T-helper 1 cell (primary cell): ENCODE measurements at regions not wholly inside any gene's neighbourhood (a gene's known extent, or its start where the extent isn't known, plus 50 kb on each side); places are given as distances from the start of the nearest gene placed in this dataset.
"Not testable (repeated sequence)": the region's sequence is repeated elsewhere in the genome, so short reads cannot be mapped to it uniquely, and the experiment has no call there.

Experiments
- DNase-seq, 5 donors: peaks; one replicate each; pipeline ENCODE4 v3.0.0-alpha.2; 2012 to 2020

DNA sequence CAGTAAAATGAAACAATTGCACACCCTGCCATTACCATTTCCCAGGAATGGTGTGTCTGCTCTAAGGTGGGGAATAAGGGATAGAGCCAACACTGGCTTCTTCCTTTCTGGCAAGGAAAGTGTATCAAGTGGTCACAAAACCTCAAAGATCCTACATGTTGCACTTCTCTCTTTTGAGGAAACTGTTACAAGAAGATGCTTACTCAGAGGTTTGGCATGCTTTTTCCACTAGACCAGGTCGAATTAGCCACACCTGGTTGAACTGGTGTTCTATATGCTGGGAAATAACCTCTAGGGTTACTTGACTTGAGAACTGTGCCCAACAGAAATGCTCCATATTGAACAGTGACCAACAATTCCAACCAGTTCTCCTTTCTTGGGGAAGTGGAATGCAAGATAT lies 102.9 kb downstream of the LRRN1 start:
- no peak for DNase-seq

DNA sequence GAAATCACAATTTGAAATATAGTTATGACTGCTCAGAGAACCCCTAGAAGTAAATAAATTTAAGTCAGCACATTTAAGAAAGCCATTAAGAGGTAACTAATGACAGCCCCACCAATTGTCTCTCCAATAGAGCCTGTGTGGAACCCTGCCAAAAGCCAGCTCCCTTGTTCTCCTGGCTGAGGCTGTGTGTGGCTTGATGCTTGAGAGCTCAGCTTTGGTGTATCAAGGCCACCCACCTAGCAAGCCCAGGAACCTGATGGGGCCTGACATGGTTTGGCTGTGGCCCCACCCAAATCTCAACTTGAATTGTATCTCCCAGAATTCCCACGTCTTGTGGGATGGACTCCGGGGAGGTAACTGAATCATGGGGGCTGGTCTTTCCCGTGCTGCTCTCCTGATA lies 106.9 kb downstream of the LRRN1 start:
- no peak for DNase-seq

DNA sequence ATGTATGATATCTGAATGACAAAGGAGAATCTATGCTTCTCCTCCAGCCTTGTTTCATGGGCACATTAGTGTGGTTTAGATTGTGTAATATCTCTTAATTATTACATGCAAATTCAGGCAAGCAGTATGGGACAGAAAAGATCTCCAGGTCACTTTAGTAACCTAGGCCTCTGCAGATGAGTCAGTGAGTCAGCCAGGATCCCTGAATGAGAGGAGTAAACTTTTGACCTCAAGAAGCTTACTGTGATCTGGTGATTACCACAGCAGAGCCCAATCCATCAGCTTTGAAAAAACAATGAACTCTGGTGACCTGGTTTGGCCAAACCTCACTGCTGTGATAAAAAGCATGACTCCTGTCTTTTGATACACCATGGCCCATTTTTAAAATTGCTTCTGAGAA lies 107.8 kb downstream of the LRRN1 start:
- no peak for DNase-seq

DNA sequence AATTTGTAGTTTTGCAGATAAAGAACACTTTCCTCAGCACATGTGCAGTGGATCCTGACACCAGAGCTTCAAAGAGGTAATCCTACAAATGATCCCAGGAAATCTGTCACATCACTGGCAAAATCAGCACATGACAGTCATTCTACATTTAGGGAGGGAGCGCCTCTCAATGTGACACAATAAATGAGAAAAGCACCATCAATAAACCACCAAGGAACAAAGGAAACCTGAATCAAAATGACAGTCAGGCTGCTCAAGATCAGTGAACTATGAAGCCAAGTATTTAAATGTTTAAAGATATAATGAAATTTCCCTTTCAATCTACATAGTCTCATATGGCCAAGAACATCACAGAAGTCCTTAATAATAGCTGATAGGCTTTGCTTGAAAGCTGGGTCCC lies 119.5 kb downstream of the LRRN1 start:
- DNase-seq = no peak

DNA sequence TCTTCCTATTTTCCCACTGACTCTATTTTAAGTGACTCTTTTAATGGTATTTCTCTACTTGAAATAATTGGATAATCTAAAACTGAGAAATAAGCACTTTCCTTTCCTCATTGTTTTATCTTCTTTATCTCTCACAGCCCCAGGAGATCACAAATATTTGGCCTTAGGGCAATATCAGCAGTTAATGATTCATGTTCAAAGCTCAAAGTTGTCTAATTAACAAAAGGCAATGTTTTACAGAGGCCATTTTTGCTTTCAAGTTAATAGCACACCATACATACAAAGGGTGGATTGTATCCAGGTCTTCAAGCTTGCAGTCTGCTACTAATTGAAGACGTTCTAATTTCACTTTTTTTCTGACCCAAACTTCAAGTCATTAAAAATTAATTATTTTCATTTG lies 120.1 kb downstream of the LRRN1 start:
- no peak for DNase-seq

DNA sequence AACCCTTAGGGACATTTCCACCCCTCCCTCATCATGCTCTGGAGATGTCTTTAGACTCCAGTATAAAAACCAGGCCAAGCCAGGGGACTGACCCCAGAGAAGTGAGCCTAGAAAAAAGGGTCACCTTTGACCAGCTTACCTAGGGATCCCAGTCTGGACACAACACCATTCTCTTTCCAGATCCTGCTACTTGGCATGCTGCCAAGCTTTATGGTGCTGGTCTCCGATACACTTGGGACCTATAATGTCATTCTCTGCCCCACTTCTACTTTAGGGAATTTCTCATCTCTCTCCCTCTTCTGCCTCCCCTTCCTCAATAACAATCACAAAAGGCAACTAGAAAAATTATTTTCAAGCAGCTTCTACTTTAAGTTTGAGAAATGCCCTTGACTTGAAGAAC lies 124.4 kb downstream of the LRRN1 start:
- DNase-seq = no peak

DNA sequence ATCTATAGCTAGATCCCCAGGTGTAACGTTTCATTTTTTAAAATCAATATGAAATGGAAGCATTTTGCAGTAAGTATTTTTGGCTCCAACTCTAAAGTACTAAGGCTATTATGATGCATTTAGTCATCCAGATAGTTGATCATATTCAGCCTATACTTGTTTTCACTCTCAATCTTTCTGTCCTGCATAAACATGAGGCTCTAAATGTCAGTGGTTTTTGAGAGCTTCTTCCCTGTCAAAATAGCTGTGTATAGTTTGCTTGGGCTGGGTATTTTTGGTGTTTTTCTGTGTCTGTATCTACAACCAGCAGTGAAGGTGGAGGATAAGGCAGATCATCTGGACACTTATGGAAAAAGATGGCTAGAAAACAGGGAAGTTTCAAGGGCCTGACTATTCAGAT lies 128.0 kb downstream of the LRRN1 start:
- DNase-seq = no peak

DNA sequence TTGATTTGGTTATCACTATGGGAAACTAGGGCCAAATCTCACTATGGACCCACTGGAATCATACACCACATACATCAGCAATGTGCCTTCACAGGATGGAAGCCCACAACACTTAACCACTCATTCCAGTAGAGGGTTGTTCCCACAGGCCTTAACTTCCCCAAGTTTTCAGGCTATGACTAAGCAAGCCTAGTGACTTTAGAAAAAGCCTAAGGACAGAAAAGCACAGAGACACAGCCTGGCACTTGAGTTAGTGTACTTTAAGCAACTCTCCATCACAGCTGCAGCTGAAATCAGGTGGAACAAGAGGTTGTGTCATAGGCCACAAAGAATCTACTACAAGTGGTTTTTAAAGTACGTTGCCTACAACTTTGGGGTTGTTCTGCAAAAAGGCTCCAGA lies 128.7 kb downstream of the LRRN1 start:
- no peak for DNase-seq

DNA sequence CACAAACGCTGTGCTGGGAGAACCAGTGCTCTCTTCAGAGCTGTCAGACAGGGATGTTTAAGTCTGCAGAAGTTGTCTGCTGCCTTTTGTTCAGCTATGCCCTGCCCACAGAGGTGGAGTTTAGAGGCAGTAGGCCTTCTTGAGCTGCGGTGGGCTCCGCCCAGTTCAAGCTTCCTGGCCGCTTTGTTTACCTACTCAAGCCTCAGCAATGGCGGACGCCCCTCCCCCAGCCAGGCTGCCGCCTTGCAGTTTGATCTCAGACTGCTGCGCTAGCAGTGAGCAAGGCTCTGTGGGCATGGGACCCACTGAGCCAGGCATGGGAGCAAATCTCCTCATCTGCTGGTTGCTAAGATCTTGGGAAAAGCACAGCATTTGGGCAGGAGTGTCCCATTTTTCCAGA lies 142.1 kb downstream of the LRRN1 start:
- DNase-seq = not testable (repeated sequence)

DNA sequence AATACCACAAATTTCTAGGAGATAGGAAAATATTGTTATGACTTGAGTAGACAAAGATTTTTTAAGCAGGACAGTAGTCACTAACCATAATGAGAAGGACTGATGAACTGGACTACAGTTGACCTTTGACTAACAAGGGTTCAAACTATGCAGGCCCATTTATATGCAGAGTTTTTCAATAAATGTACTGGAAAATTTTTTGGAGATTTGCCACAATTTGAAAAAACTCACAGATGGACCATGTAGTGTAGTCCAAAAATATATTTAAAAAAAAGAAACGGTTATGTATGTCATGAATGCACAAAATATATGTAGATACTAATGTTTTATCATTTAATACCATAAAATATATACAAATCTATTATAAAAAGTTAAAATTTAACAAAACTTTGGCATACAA lies 151.8 kb downstream of the LRRN1 start:
- no peak for DNase-seq

DNA sequence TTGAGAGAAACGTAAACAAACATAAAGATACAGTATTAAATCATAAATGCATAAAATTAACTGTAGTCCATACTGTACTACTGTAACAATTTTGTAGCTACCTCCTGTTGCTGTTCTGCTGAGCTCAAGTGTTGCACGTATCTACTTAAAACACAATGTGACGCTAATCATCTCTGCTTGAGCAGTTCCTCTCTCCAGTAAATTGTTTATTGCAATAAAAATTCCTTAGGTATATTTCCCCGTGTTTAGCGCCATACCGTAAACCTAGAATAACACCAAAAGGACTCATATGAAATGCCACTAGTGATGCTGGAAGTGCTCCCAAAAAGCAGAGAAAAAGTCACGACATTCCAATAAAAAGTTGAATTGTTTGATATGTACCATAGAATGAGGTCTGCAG lies 152.3 kb downstream of the LRRN1 start:
- no peak for DNase-seq

DNA sequence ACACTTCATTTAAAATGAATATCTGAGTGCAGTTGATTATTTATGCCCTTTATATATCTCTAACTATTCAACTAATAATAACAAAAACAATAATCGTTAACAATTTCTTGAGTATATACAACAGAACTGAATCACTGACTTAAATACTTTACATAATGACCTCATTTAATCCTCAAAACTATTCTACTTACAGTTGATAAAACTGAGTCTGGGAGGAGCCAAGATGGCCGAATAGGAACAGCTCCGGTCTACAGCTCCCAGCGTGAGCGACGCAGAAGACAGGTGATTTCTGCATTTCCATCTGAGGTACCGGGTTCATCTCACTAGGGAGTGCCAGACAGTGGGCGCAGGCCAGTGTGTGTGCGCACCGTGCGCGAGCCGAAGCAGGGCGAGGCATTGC lies 163.6 kb downstream of the LRRN1 start:
- DNase-seq = not testable (repeated sequence)

DNA sequence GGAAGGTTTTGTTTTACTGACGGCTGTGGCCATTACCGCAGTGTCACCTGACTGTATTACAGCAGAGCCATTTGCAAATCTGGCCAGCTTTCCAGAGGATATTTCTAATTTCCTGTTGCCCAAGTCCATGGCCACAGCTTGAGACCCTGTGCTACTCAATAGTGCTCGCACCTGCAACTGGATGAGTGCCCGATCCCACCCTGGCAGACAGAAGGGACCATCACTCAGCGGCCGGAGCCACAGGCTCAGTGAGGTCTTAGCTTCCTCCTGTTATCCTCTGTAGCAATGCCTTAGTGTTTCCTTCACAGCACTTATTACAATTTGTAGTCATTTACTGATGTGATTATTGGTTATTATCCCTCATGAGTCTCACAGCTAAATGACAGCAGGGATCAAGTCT lies 184.8 kb downstream of the LRRN1 start:
- DNase-seq = peak in 1 of 5 donors; percentile 4

DNA sequence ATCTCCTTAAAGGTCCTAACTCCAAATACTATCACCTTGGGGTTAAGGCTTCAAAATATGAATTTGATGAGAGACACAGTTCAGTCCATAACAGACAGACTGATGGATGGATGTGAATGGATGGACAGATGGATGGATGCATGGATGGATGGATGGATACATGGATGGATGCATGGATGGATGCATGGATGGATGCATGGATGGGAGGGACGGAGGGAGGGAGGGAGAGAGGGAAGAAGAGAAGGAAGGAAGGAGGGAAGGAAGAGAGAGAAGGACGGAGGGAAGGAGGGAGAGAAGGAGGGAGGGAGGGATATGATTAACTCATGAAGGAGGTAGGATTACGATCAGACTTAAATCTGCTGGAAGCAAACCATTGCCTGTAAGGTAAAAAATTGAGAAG lies 192.4 kb downstream of the LRRN1 start:
- no peak for DNase-seq

DNA sequence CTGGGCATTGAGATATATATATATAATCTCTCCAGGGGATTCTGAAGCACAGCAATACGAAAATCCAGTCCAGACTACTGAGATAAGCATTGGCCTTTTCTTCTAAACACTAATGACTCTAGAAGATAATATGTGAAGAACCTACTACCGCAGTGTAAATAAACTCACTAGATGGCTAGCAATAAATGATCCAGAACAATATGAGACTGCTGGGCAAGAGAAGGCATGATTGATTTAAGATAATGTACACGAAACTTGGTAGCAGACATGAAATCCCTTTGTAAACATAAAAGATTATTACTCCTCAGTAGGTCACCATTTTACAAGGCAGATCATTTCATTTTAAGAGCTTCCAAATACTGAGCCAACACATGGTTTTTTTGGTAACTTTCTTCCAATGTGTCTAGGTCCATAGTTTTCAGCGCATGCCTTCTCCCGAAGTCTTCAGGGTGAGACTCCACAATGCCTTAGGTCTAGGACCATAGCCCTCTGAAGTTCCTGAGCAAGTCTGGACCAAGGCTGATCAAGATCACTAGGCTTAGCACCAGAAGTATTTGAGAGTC lies 193.2 kb downstream of the LRRN1 start:
- no peak for DNase-seq

DNA sequence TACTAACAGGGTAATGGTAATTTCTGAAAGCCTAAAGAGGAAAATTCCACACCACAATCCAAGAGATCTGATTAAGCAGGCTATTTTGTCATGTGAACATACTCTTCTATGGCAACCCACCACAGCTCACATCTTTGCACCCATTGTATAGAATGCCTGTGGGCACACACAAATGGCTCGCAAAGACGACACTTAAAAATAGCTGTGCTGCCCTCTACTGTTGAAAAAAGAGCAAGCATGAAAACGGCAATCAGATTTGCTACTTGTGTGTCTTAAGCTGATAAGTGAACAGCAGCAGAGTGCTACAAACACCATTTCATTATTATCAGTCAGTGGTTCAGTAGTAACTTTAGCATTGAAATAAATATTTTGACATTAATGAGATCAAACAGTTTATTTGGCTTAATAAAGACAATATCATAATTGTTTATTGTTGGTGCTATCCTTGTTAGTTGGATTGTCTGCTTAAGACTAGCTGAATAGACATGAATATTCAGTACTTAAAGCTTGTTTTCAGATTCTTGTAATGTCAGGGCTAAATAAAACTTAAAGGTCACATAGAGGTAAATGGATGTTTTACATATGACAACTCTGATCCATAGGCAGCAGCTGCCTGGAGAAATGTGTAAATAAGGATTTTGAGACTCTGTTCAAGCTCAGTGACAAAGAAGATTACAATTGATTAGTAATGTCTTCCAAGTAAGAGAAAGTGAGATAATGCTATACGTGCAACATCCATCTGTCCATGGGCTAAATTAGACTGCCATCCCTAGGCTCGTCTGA lies 199.1 kb downstream of the LRRN1 start:
- DNase-seq = peak in 1 of 5 donors; percentile 39

DNA sequence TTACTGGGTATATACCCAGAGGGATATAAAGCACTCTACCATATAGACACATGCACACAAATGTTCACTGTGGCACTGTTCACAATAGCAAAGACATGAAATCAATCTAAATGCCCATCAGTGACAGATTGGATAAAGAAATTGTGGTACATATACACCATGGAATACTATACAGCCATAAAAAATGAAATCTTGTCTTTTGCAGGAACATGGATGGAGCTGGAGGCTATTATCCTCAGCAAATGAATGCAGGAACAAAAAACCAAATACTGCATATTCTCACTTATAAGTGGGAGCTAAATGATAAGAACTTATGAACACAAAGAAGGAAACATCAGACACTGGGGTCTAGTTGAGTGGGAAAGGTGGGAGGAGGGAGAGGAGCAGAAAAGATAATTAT lies 200.1 kb downstream of the LRRN1 start:
- DNase-seq = not testable (repeated sequence)

DNA sequence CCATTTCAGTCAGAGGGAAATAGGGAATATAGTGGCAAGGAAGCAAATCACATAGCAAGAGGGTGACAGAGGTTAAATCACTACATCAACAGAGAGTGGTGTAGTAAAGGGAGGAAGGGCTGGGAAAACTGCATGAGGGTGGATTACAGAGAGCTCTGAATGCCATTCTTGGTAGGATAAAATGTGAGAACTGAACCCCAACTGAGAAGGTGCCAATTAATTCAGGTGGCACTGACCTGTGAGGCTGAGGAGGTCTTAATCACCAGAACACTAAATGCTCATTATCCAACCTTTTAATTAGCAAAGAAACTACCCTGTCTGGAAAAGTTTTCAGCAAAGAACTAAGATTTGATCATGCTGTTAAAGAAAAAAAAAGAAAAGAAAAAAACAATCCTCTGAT lies 202.7 kb downstream of the LRRN1 start:
- DNase-seq = no peak

DNA sequence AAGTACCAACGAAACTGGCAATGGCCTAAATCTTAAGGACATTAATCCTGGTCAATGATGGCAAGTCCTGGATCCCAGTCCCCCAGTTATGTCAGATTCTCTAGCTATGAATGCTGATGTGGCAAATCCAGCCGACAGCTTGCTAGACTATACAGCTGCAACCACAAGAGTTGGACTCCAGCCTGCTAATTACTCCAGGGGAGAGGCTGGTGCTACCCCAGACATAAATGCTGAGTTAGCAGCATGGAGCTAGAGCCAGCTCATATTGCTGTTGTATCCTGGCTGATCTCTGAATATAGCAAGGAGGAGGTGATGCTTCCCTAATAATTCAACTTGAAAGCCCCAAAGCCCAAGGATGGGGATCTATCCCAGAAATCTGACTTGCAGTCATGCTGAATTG lies 207.1 kb downstream of the LRRN1 start:
- DNase-seq = no peak

DNA sequence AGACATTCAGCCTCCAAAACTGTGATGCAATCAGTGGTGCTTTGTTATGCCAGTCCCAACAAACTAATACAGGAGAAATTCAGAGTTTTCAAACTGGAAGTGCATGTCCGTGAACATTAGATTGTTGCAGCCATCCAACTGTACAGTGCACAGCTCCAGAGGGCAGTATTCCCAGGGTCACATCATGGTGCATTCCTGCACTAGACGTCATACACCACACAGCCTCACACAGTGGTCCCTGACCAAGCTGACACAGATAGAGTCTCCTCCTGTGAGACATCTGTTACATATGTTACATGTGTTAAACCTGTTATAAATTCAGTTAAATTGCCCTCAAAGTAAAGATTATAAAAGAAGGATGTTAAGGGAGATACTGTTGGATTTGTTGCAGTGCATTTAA lies 209.0 kb downstream of the LRRN1 start:
- no peak for DNase-seq

DNA sequence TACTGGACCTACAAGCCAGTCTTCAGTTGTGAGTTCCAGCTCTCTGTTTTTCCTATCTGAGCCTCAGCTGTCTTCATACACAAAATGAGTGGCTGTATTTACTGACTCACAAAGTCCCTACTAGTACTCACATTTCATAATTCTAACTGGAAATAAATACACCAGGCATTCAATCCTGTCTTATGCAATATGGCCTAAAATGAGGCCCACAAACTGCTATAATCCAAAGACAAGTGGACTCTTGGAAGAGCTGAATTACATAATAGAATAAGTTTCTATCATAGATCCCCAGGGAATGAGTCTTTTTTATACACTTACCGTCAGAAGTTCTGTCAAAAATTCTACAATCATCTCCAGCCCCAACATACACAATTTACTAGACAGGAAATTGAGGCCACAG lies 211.9 kb downstream of the LRRN1 start:
- no peak for DNase-seq

DNA sequence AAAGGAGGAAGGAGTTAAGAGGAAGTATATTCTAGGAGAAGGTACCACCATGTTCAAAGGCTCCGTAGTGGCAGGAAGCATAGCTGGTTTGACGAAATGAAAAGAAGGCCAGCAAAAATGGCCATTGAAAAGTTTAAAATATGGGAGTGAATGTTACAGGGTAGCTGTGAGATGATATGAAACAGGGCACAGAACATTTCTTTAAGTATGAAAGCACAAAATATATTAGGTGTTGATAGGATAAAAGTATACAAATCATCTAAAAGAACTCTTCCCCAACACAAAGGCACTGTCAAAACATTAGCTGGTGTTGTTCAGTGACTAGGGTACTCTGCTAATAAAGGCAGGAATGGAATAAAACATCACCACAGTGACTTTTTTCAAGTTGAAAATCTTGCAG lies 216.2 kb downstream of the LRRN1 start:
- DNase-seq = no peak

DNA sequence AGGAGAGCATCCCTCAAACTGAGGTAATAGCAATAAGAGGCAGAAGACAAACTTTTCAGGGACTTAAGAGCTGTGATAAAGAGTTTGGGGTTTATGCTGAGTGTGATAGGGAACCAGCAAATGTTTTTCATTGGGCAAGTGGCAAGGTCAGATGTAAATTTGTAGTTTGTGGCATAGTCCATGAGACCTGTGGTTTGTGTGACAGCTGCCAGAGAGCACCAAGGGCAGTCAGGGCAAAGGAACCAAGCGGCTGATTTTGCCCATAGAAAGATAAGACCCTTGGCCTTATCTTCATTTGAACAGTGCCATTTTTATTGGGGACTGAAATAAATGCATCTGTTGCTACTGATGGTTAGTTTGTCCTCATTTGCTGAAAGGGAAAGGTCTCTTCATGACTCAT lies 220.3 kb downstream of the LRRN1 start:
- DNase-seq = no peak

DNA sequence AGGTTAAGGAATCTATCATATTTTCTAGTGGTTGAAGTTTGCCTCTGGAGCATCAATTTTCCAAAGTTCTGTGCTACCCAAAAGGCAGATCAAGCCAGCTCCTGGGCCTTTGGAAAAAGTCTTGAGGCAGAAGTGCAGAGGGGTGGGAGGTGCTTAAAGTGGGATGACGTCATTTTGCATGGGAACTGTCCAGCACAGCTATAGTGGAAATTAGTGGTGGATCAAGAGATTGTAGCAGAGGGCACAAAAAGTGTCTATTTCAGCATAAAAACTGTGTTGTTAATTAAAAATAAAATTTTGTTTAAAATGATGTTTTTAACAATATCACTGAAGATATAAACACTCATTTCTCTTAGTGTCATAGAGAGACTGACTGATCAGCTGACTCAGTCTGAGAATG lies 221.9 kb downstream of the LRRN1 start:
- DNase-seq = no peak

DNA sequence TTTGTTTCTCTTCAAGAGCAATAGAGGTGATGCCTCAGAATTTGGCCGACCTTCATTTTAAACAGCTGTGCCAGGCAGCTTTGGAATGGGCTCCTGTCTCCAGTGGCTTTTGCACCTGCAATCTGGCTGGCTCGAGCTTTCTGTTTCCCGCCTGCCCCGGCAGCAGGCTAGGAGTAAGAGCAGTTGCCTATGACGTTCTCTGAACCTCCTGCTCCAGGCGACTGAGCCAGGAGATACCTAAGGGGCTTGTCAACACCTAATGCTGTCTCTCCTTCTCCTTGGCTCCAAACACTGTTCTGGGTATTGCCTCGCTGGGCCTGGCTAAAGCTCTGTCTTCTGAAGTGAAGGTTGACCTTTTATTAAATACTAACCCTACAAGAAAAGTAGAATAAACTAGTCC lies 229.9 kb downstream of the LRRN1 start:
- DNase-seq = no peak
